NCI-H2029 (cell line): ENCODE measurements at regions not wholly inside any gene's neighbourhood (a gene's known extent, or its start where the extent isn't known, plus 50 kb on each side); places are given as distances from the start of the nearest gene placed in this dataset.
"Not testable (repeated sequence)": the region's sequence is repeated elsewhere in the genome, so short reads cannot be mapped to it uniquely, and the experiment has no call there.

ENCODE experiments used
- DNase-seq: peaks from one replicate; lab custom pipeline; 2025; lab: John Stamatoyannopoulos, UW

- no peak for DNase-seq
These were observed 143.3 kb downstream of the CTH start for GRCh38 chr1:70554341-70554740.

GRCh38 chr1:70556541-70556940 is 145.5 kb downstream of the CTH start:
- DNase-seq = no peak

GRCh38 chr1:70567167-70567566 is 156.1 kb downstream of the CTH start:
- no peak for DNase-seq

- no peak for DNase-seq
These were observed 160.1 kb downstream of the CTH start for GRCh38 chr1:70571191-70571590.

GRCh38 chr1:70573317-70573843 is 162.3 kb downstream of the CTH start:
- DNase-seq = no peak

- DNase-seq = no peak
These were observed 170.6 kb downstream of the CTH start for GRCh38 chr1:70581661-70582060.

- DNase-seq = no peak
These were observed 172.5 kb downstream of the CTH start for GRCh38 chr1:70583522-70583921.

- DNase-seq = no peak
These were observed 175.0 kb downstream of the CTH start for GRCh38 chr1:70586046-70586445.

GRCh38 chr1:70587872-70588366 is 176.9 kb downstream of the CTH start:
- DNase-seq = no peak

- DNase-seq = not testable (repeated sequence)
These were observed 182.5 kb downstream of the CTH start for GRCh38 chr1:70593551-70593950.

GRCh38 chr1:70608815-70609214 is 197.7 kb downstream of the CTH start:
- DNase-seq = no peak

GRCh38 chr1:70610164-70610563 is 199.1 kb downstream of the CTH start:
- not testable (repeated sequence) for DNase-seq

GRCh38 chr1:70616946-70617345 is 205.9 kb downstream of the CTH start:
- DNase-seq = no peak

- DNase-seq = no peak
These were observed 206.7 kb downstream of the CTH start for GRCh38 chr1:70617728-70618127.

- peak; percentile 72 for DNase-seq
These were observed 216.8 kb downstream of the CTH start for GRCh38 chr1:70627910-70628309.

- no peak for DNase-seq
These were observed 217.9 kb downstream of the CTH start for GRCh38 chr1:70628973-70629372.

GRCh38 chr1:70633004-70633403 is 221.9 kb downstream of the CTH start:
- no peak for DNase-seq

GRCh38 chr1:70635868-70636267 is 224.8 kb downstream of the CTH start:
- no peak for DNase-seq

- DNase-seq = no peak
These were observed 230.8 kb downstream of the CTH start for GRCh38 chr1:70641868-70642267.

- DNase-seq = no peak
These were observed 245.3 kb downstream of the CTH start for GRCh38 chr1:70656361-70656760.

GRCh38 chr1:70659891-70660290 is 248.8 kb downstream of the CTH start:
- DNase-seq = no peak

GRCh38 chr1:70666381-70667140 is 255.5 kb downstream of the CTH start:
- no peak for DNase-seq

GRCh38 chr1:70667494-70668170 is 256.6 kb downstream of the CTH start:
- DNase-seq = no peak
